Neural cell (in vitro differentiated cells): ENCODE measurements at regions not wholly inside any gene's neighbourhood (a gene's known extent, or its start where the extent isn't known, plus 50 kb on each side); places are given as distances from the start of the nearest gene placed in this dataset.

Experiments
- H2AFZ ChIP-seq: fragments of 200-600, 300-800 bp; sonication (generic), shearing (Covaris generic); 2 replicates; pipeline ENCODE4 v1.6.0; 2014; ENCODE audit warnings: low read depth, mild to moderate bottlenecking, antibody characterized with exemption, low read length, moderate library complexity
- H3F3A ChIP-seq: fragments of 200-600 bp; shearing (Covaris generic); 2 replicates; pipeline ENCODE4 v1.6.1; 2016; ENCODE audit warnings: mild to moderate bottlenecking, moderate library complexity, mixed read lengths, antibody characterized with exemption, low read length; ENCODE audit not compliant: insufficient read depth, poor library complexity, severe bottlenecking
- H3K27ac ChIP-seq: fragments of 200-600, 300-800 bp; sonication (generic), shearing (Covaris generic); 2 replicates; pipeline ENCODE4 v1.5.1; 2014; ENCODE audit warnings: mild to moderate bottlenecking, low read length, moderate library complexity
- H3K27me3 ChIP-seq: fragments of 300-800, 200-600 bp; sonication (generic), shearing (Covaris generic); 2 replicates; pipeline ENCODE4 v1.6.0; 2014; ENCODE audit warnings: mild to moderate bottlenecking, low read depth, low read length, moderate library complexity; ENCODE audit not compliant: insufficient read depth
- H3K36me3 ChIP-seq: fragments of 300-800, 200-600 bp; sonication (generic), shearing (Covaris generic); 2 replicates; pipeline ENCODE4 v1.5.1; 2014; ENCODE audit warnings: mild to moderate bottlenecking, antibody characterized with exemption, low read length, moderate library complexity; ENCODE audit not compliant: insufficient read depth
- H3K4me2 ChIP-seq: fragments of 300-800, 200-600 bp; sonication (generic), shearing (Covaris generic); 2 replicates; pipeline ENCODE4 v1.6.0; 2014; ENCODE audit warnings: mild to moderate bottlenecking, low read length
- H3K4me3 ChIP-seq: fragments of 300-800, 200-600 bp; sonication (generic), shearing (Covaris generic); 2 replicates; pipeline ENCODE4 v1.5.1; 2014; ENCODE audit warnings: mild to moderate bottlenecking, low read length, moderate library complexity
- H3K79me2 ChIP-seq: fragments of 200-600 bp; shearing (Covaris generic); replicated peaks from 2 replicates; pipeline ENCODE4 v1.6.0; 2014; ENCODE audit warnings: mild to moderate bottlenecking, low read length, moderate library complexity; ENCODE audit not compliant: insufficient read depth
- H3K9ac ChIP-seq: fragments of 300-800, 200-600 bp; sonication (generic), shearing (Covaris generic); 2 replicates; pipeline ENCODE4 v1.6.1; 2016; ENCODE audit warnings: mild to moderate bottlenecking, low read length, mixed read lengths
- H3K9me2 ChIP-seq: fragments of 200-600 bp; shearing (Covaris generic); 2 replicates; pipeline ENCODE4 v1.6.1; 2016; ENCODE audit warnings: mild to moderate bottlenecking, low read length, mixed read lengths; ENCODE audit not compliant: insufficient read depth
- H3K9me3 ChIP-seq: fragments of 200-600, 300-800 bp; sonication (generic), shearing (Covaris generic); 2 replicates; pipeline ENCODE4 v1.6.1; 2016; ENCODE audit warnings: mild to moderate bottlenecking, mixed run types, low read length, moderate library complexity, mixed read lengths
- H4K20me1 ChIP-seq: fragments of 200-600 bp; shearing (Covaris generic); 2 replicates; pipeline ENCODE4 v1.6.1; 2016; ENCODE audit warnings: mild to moderate bottlenecking, mixed run types; ENCODE audit not compliant: insufficient read depth
- EP300 ChIP-seq: fragments of 450-650 bp; conservative IDR thresholded peaks from 2 replicates; pipeline ENCODE4 v1.6.1; 2014; ENCODE audit warnings: antibody characterized with exemption, mild to moderate bottlenecking, moderate library complexity; ENCODE audit not compliant: poor library complexity, severe bottlenecking
- EZH2 ChIP-seq: fragments of 200-600, 300-800 bp; shearing (Covaris generic), sonication (generic); IDR thresholded peaks from 2 replicates; pipeline ENCODE4 v1.6.1; 2014; ENCODE audit warnings: antibody characterized with exemption, low read length, borderline replicate concordance, mild to moderate bottlenecking; ENCODE audit not compliant: insufficient read depth, poor library complexity, severe bottlenecking
- MXI1 ChIP-seq: fragments of 450-650 bp; conservative IDR thresholded peaks from 2 replicates; pipeline ENCODE4 v1.6.1; 2014; ENCODE audit warnings: antibody characterized with exemption, mild to moderate bottlenecking; ENCODE audit not compliant: poor library complexity, severe bottlenecking
- POLR2AphosphoS5 ChIP-seq: IDR thresholded peaks from 2 replicates; pipeline ENCODE4 v1.6.1; 2012
- RAD21 ChIP-seq: fragments of 450-650 bp; conservative IDR thresholded peaks from 2 replicates; pipeline ENCODE4 v1.6.1; 2014; ENCODE audit warnings: antibody characterized with exemption, mild to moderate bottlenecking, moderate library complexity
- SMC3 ChIP-seq: fragments of 450-650 bp; conservative IDR thresholded peaks from 2 replicates; pipeline ENCODE4 v1.6.1; 2014; ENCODE audit warnings: antibody characterized with exemption, mild to moderate bottlenecking, moderate library complexity; ENCODE audit not compliant: poor library complexity
- TAF1 ChIP-seq: IDR thresholded peaks from 2 replicates; pipeline ENCODE4 v1.6.1; 2012; ENCODE audit warnings: low read depth
- TF ChIP-seq, protein P1 (sequence below): fragments of 450-650 bp; IDR thresholded peaks from 2 replicates; pipeline ENCODE4 v1.5.1; 2014; ENCODE audit warnings: antibody characterized with exemption, mild to moderate bottlenecking, moderate library complexity; ENCODE audit not compliant: poor library complexity, severe bottlenecking
- TF ChIP-seq, protein P2 (sequence below): IDR thresholded peaks from 2 replicates; pipeline ENCODE4 v1.6.1; 2012; ENCODE audit warnings: borderline replicate concordance

DNA sequence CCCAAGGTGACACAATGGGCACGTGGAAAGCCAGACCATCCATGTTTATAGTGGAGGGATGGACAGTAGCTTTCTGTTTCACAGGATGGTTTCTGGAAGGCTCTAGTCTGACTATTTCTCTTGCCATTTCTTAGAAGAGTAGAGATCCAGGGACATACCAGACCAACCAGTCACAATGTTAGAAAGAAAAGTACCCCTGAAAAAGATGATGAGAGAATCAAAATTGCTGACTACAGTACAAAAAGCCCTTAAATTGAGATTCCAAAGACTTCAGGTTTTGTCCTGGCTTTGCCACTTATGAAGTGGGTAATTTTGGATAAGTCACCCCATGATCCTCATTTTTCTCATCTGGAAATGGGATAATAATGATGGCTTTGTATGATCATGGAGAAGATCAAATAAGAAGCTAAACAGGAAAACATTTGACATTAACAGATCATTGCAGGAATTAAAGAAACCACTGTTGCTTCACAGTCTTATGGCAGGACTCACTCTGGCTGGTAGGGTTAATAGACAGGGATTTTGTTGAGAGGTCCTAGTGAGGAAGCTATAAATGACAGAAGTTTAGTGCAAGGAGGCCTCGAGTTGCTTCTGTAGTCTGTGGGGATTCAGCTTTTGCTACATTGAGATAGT, 386.0 kb downstream of the IRS1 start:
- TF ChIP-seq POLR2AphosphoS5 (no peak), SMC3 (no peak), TAF1 (no peak), EZH2 (no peak), RAD21 (no peak), MXI1 (no peak), EP300 (no peak)
- no peaks in the 10 kb centered on the region for H3K27me3 ChIP-seq
- no peak overlapping the region for H3K4me3 ChIP-seq
- no peaks in the 10 kb centered on the region for H3K36me3 ChIP-seq
- H3K27ac ChIP-seq = peak overlapping the region; percentile 62
- H3K79me2 ChIP-seq = no peaks in the 10 kb centered on the region
- H3K4me2 ChIP-seq = peak overlapping the region; percentile 52
- peak overlapping the region; percentile 18 for H3K9ac ChIP-seq
- H2AFZ ChIP-seq = no peak overlapping the region
- peaks cover 5% of the 10 kb centered on the region for H3F3A ChIP-seq
- H3K9me2 ChIP-seq = no peaks in the 10 kb centered on the region
- H3K9me3 ChIP-seq = no peaks in the 10 kb centered on the region
- no peaks in the 10 kb centered on the region for H4K20me1 ChIP-seq

DNA sequence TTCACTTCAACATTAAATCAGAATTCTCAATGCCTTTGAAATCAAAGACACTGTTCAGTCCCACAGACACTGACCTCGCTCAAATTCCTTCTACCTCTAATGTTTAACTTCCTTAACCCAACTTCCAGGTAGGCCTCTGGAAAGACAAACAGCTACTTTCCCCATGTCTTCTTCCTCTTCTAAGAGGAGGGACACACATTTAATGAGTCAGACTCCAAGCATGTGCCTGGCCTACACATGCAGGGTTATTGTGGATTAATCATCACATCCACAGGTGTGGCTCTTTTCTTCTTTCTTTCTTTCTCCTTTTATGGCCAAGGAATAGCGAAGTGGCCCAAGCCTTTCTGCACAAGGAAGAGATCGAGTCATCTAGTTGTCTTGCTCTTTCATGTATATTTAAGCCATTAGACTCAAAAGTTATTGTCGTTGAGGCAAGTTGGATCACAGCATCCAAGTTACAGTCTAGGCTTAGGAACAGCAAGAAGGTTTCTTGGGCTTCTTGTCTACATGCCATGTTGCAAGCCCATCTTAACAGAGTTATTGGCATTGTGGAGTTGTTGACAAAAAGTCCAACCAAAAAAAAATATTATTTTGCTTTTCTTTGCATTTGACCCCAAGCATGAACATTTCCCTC, 387.8 kb downstream of the IRS1 start:
- no peak overlapping the region for H3K4me2 ChIP-seq
- no peaks in the 10 kb centered on the region for H3K36me3 ChIP-seq
- H3K4me3 ChIP-seq = no peak overlapping the region
- no peak overlapping the region for H3K9ac ChIP-seq
- peaks cover 5% of the 10 kb centered on the region for H3F3A ChIP-seq
- no peak overlapping the region for H2AFZ ChIP-seq
- no peaks in the 10 kb centered on the region for H3K9me2 ChIP-seq
- no peaks in the 10 kb centered on the region for H3K9me3 ChIP-seq
- H4K20me1 ChIP-seq = no peaks in the 10 kb centered on the region
- no peak overlapping the region for H3K27ac ChIP-seq
- TF ChIP-seq TAF1 = no peak
- no peak for TF ChIP-seq EP300
- TF ChIP-seq, protein P1, sequence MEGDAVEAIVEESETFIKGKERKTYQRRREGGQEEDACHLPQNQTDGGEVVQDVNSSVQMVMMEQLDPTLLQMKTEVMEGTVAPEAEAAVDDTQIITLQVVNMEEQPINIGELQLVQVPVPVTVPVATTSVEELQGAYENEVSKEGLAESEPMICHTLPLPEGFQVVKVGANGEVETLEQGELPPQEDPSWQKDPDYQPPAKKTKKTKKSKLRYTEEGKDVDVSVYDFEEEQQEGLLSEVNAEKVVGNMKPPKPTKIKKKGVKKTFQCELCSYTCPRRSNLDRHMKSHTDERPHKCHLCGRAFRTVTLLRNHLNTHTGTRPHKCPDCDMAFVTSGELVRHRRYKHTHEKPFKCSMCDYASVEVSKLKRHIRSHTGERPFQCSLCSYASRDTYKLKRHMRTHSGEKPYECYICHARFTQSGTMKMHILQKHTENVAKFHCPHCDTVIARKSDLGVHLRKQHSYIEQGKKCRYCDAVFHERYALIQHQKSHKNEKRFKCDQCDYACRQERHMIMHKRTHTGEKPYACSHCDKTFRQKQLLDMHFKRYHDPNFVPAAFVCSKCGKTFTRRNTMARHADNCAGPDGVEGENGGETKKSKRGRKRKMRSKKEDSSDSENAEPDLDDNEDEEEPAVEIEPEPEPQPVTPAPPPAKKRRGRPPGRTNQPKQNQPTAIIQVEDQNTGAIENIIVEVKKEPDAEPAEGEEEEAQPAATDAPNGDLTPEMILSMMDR = no peak
- TF ChIP-seq, protein P2, sequence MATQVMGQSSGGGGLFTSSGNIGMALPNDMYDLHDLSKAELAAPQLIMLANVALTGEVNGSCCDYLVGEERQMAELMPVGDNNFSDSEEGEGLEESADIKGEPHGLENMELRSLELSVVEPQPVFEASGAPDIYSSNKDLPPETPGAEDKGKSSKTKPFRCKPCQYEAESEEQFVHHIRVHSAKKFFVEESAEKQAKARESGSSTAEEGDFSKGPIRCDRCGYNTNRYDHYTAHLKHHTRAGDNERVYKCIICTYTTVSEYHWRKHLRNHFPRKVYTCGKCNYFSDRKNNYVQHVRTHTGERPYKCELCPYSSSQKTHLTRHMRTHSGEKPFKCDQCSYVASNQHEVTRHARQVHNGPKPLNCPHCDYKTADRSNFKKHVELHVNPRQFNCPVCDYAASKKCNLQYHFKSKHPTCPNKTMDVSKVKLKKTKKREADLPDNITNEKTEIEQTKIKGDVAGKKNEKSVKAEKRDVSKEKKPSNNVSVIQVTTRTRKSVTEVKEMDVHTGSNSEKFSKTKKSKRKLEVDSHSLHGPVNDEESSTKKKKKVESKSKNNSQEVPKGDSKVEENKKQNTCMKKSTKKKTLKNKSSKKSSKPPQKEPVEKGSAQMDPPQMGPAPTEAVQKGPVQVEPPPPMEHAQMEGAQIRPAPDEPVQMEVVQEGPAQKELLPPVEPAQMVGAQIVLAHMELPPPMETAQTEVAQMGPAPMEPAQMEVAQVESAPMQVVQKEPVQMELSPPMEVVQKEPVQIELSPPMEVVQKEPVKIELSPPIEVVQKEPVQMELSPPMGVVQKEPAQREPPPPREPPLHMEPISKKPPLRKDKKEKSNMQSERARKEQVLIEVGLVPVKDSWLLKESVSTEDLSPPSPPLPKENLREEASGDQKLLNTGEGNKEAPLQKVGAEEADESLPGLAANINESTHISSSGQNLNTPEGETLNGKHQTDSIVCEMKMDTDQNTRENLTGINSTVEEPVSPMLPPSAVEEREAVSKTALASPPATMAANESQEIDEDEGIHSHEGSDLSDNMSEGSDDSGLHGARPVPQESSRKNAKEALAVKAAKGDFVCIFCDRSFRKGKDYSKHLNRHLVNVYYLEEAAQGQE = no peak
- TF ChIP-seq POLR2AphosphoS5 = no peak
- TF ChIP-seq RAD21 = no peak
- no peak for TF ChIP-seq SMC3
- no peak for TF ChIP-seq EZH2
- TF ChIP-seq MXI1 = no peak
- no peaks in the 10 kb centered on the region for H3K27me3 ChIP-seq
- H3K79me2 ChIP-seq = no peaks in the 10 kb centered on the region
